HUDEP-2 (cell line): ENCODE measurements at regions not wholly inside any gene's neighbourhood (a gene's known extent, or its start where the extent isn't known, plus 50 kb on each side); places are given as distances from the start of the nearest gene placed in this dataset.

Experiments
- DNase-seq, 76 experiments: peaks; one replicate each; lab custom pipeline; 2025; ENCODE audit not compliant: unreplicated experiment in 76 of 76; lab: John Stamatoyannopoulos, UW

GRCh38 chr17:73722165-73722564 is 77.9 kb upstream of the SDK2 start:
- DNase-seq: no peak

GRCh38 chr17:73723317-73723716 is 79.1 kb upstream of the SDK2 start:
- DNase-seq: no peak

- no peak for DNase-seq
Observed at GRCh38 chr17:73724341-73724740, 80.1 kb upstream of the SDK2 start.

- no peak for DNase-seq
Observed at GRCh38 chr17:73724990-73725389, 80.7 kb upstream of the SDK2 start.

GRCh38 chr17:73725794-73726515 is 81.7 kb upstream of the SDK2 start:
- no peak for DNase-seq

GRCh38 chr17:73727941-73728340 is 83.7 kb upstream of the SDK2 start:
- DNase-seq: peak in 1 of 76 experiments; percentile 0

GRCh38 chr17:73729101-73729500 is 84.9 kb upstream of the SDK2 start:
- no peak for DNase-seq

GRCh38 chr17:73731733-73732132 is 87.5 kb upstream of the SDK2 start:
- DNase-seq: no peak

- no peak for DNase-seq
Observed at GRCh38 chr17:73733517-73733916, 89.3 kb upstream of the SDK2 start.

- no peak for DNase-seq
Observed at GRCh38 chr17:73735245-73735644, 91.0 kb upstream of the SDK2 start.

- no peak for DNase-seq
Observed at GRCh38 chr17:73738751-73739575, 94.7 kb upstream of the SDK2 start.

GRCh38 chr17:73740370-73740769 is 96.1 kb upstream of the SDK2 start:
- DNase-seq: no peak

GRCh38 chr17:73742948-73743381 is 98.7 kb upstream of the SDK2 start:
- DNase-seq: no peak

GRCh38 chr17:73743518-73744201 is 99.4 kb upstream of the SDK2 start:
- no peak for DNase-seq

- DNase-seq: no peak
Observed at GRCh38 chr17:73744411-73744810, 100.2 kb upstream of the SDK2 start.

GRCh38 chr17:73746314-73747073 is 102.2 kb upstream of the SDK2 start:
- DNase-seq: no peak

- no peak for DNase-seq
Observed at GRCh38 chr17:73747221-73748002, 103.2 kb upstream of the SDK2 start.

- no peak for DNase-seq
Observed at GRCh38 chr17:73748508-73748907, 104.3 kb upstream of the SDK2 start.

GRCh38 chr17:73749337-73749823 is 105.1 kb upstream of the SDK2 start:
- DNase-seq: no peak
